ENCODE measurements at regions not wholly inside any gene's neighbourhood (a gene's known extent, or its start where the extent isn't known, plus 50 kb on each side); places are given as distances from the start of the nearest gene placed in this dataset.

- Histone ChIP-seq H3K4me1 (no peaks in the 10 kb centered on the region), H3K4me3 (no peak overlapping the region), H3K27ac (no peak overlapping the region), H3K9me3 (no peaks in the 10 kb centered on the region), H3K27me3 (no peaks in the 10 kb centered on the region), H3K36me3 (no peaks in the 10 kb centered on the region), H3K9ac (ENCODE audit: low read depth in 2 of 2, low read length in 2 of 2) (no peak overlapping the region)
- no peak for TF ChIP-seq CTCF (IDR thresholded peaks at IDR 0.05)
- intact Hi-C loops (cut with DNase I) = no loop called here
- no peak for DNase-seq
These were observed 233.8 kb upstream of the PRKCQ start for GRCh38 chr10:6813856-6814255.

- Histone ChIP-seq H3K36me3 (no peaks in the 10 kb centered on the region), H3K9ac (ENCODE audit: low read depth in 2 of 2, low read length in 2 of 2) (no peak overlapping the region), H3K27me3 (no peaks in the 10 kb centered on the region), H3K4me3 (no peak overlapping the region), H3K27ac (no peak overlapping the region), H3K4me1 (no peaks in the 10 kb centered on the region), H3K9me3 (no peaks in the 10 kb centered on the region)
- intact Hi-C loops (cut with DNase I) = no loop called here
- TF ChIP-seq CTCF (IDR thresholded peaks at IDR 0.05) = no peak
- no peak for DNase-seq
These were observed 233.2 kb upstream of the PRKCQ start for GRCh38 chr10:6813306-6813705.

- intact Hi-C loops (cut with DNase I) = no loop called here
- no peaks in the 10 kb centered on the region for H3K36me3 ChIP-seq
- H3K27ac ChIP-seq = no peak overlapping the region
- no peaks in the 10 kb centered on the region for H3K9me3 ChIP-seq
- no peak for DNase-seq
- TF ChIP-seq CTCF (IDR thresholded peaks at IDR 0.05) = no peak
- no peak overlapping the region for H3K4me3 ChIP-seq
- H3K4me1 ChIP-seq = no peaks in the 10 kb centered on the region
- H3K9ac ChIP-seq (ENCODE audit: low read depth in 2 of 2, low read length in 2 of 2) = no peak overlapping the region
- H3K27me3 ChIP-seq = no peaks in the 10 kb centered on the region
These were observed 231.1 kb upstream of the PRKCQ start for GRCh38 chr10:6811153-6811552.

GRCh38 chr10:6803427-6803783 is 223.3 kb upstream of the PRKCQ start:
- H3K4me1 ChIP-seq = no peaks in the 10 kb centered on the region
- intact Hi-C loops (cut with DNase I) = no loop called here
- no peaks in the 10 kb centered on the region for H3K27me3 ChIP-seq
- H3K4me3 ChIP-seq = no peak overlapping the region
- no peak overlapping the region for H3K27ac ChIP-seq
- no peaks in the 10 kb centered on the region for H3K36me3 ChIP-seq
- H3K9me3 ChIP-seq = no peaks in the 10 kb centered on the region
- TF ChIP-seq CTCF (IDR thresholded peaks at IDR 0.05) = no peak
- H3K9ac ChIP-seq (ENCODE audit: low read depth in 2 of 2, low read length in 2 of 2) = no peak overlapping the region
- no peak for DNase-seq

GRCh38 chr10:6802759-6803426 is 222.8 kb upstream of the PRKCQ start:
- intact Hi-C loops (cut with DNase I) = no loop called here
- no peak for TF ChIP-seq CTCF (IDR thresholded peaks at IDR 0.05)
- Histone ChIP-seq H3K27ac (no peak overlapping the region), H3K9ac (ENCODE audit: low read depth in 2 of 2, low read length in 2 of 2) (no peak overlapping the region), H3K27me3 (no peaks in the 10 kb centered on the region), H3K9me3 (no peaks in the 10 kb centered on the region), H3K4me1 (no peaks in the 10 kb centered on the region), H3K36me3 (no peaks in the 10 kb centered on the region), H3K4me3 (no peak overlapping the region)
- no peak for DNase-seq
